Thoracic aorta (tissue), 2 donors: ENCODE measurements at regions not wholly inside any gene's neighbourhood (a gene's known extent, or its start where the extent isn't known, plus 50 kb on each side); places are given as distances from the start of the nearest gene placed in this dataset.

Source experiments
- ATAC-seq: fragments of 150-250 bp; one replicate; pipeline ENCODE4 v1.8.0; 2017; ENCODE audit warnings: low read depth; ENCODE audit not compliant: insufficient number of reproducible peaks, low FRiP score
- DNase-seq: peaks from one replicate; pipeline ENCODE4 v3.0.0-alpha.2; 2020; ENCODE audit warnings: low spot score
- H3K27ac ChIP-seq, 2 donors: fragments of 200-600 bp; sonication (generic); 1 replicate in 1 of 2; 2 replicates in 1 of 2; pipeline ENCODE4 v1.5.1; 2016; ENCODE audit warnings: mild to moderate bottlenecking in 2 of 2, moderate library complexity in 2 of 2
- H3K27me3 ChIP-seq: fragments of 200-600 bp; sonication (generic); replicated peaks from 2 replicates; pipeline ENCODE4 v1.6.0; 2016; ENCODE audit warnings: mild to moderate bottlenecking; ENCODE audit not compliant: insufficient read depth
- H3K36me3 ChIP-seq: fragments of 200-600 bp; sonication (generic); one replicate; pipeline ENCODE4 v1.5.1; 2016
- H3K4me1 ChIP-seq, 2 donors: fragments of 200-600 bp; sonication (generic); 1 replicate in 1 of 2; 2 replicates in 1 of 2; pipeline versions ENCODE4 v1.5.1 to v1.6.0; 2016; ENCODE audit warnings: low read depth in 2 of 2, mild to moderate bottlenecking in 1 of 2; ENCODE audit not compliant: control insufficient read depth in 1 of 2
- H3K4me3 ChIP-seq: fragments of 200-600 bp; sonication (generic); 2 replicates; pipeline ENCODE4 v1.5.1; 2016; ENCODE audit warnings: mild to moderate bottlenecking
- H3K9me3 ChIP-seq: fragments of 200-600 bp; sonication (generic); 2 replicates; pipeline ENCODE4 v1.5.1; 2016
- TF ChIP-seq, protein P1 (sequence below): fragments of 200-600 bp; sonication (generic); IDR thresholded peaks from one replicate; pipeline ENCODE4 v1.5.1; 2019; ENCODE audit warnings: antibody characterized with exemption

DNA sequence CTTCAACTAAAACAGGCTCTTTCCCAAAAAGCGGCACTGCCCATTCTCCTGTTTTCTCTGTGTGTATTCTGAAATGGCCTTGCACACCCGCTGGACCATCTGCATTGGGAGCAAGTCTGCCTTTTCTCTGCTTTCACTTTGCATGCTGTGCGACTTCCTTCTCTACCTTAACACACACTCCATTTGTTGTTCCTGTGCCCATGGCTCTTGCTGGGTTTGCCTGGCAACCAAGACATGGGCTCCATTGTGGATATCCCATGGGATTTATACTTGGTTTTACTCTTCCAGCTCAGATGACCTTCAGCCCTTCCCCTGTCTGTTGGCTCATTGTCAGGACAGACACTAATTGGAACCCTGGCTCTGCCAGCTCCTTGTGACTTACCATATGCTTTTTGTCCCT is 465.3 kb downstream of the REEP3 start:
- Histone ChIP-seq H3K27me3 (no peaks in the 10 kb centered on the region), H3K27ac (no peak overlapping the region), H3K4me1 (no peaks in the 10 kb centered on the region), H3K36me3 (no peaks in the 10 kb centered on the region), H3K4me3 (no peak overlapping the region), H3K9me3 (no peaks in the 10 kb centered on the region)
- TF ChIP-seq, protein P1, sequence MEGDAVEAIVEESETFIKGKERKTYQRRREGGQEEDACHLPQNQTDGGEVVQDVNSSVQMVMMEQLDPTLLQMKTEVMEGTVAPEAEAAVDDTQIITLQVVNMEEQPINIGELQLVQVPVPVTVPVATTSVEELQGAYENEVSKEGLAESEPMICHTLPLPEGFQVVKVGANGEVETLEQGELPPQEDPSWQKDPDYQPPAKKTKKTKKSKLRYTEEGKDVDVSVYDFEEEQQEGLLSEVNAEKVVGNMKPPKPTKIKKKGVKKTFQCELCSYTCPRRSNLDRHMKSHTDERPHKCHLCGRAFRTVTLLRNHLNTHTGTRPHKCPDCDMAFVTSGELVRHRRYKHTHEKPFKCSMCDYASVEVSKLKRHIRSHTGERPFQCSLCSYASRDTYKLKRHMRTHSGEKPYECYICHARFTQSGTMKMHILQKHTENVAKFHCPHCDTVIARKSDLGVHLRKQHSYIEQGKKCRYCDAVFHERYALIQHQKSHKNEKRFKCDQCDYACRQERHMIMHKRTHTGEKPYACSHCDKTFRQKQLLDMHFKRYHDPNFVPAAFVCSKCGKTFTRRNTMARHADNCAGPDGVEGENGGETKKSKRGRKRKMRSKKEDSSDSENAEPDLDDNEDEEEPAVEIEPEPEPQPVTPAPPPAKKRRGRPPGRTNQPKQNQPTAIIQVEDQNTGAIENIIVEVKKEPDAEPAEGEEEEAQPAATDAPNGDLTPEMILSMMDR: no peak
- no peak for DNase-seq
- no peak for ATAC-seq

DNA sequence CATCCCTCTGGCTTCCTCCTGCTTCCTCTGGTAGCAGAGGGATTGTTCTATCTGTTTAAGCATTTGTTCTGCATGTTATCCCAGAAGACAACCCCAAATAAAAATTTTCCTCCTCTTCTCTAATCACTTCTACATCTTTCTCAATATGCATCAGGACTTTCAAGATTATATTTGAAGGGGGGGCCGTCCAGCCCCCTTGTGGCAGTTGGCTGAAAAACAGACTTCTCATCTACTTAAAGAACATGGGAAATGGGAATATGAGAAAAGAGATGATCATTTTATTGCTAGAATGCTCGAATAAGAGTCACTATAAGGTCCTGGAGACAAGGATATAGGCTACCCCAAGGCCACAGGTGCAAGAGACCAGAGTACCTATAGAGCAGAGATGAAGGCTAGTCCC is 466.0 kb downstream of the REEP3 start:
- Histone ChIP-seq H3K4me1 (no peaks in the 10 kb centered on the region), H3K36me3 (no peaks in the 10 kb centered on the region), H3K9me3 (no peaks in the 10 kb centered on the region), H3K27ac (no peak overlapping the region), H3K27me3 (no peaks in the 10 kb centered on the region), H3K4me3 (no peak overlapping the region)
- TF ChIP-seq, protein P1: no peak
- no peak for ATAC-seq
- no peak for DNase-seq

DNA sequence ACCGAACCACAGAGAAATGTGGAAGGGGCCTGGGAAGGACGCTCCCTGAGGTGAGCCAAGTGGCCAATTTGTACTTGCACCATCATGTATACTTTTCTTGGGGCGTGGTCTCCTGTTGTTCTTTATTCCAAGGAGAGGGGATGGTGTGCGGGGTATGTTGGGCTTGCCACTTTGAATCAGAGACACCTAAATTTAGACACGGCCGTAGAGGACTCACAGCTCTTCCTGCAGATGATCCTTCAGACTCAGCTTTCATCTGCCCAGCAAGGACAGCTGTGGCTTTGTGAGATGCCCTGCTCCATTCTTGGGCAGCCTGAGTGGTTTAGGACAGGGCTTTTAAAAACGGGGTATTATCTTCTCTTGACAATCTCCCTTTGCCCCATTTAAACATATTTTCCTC is 473.2 kb downstream of the REEP3 start:
- DNase-seq: no peak
- Histone ChIP-seq H3K36me3 (no peaks in the 10 kb centered on the region), H3K27me3 (no peaks in the 10 kb centered on the region), H3K4me1 (no peaks in the 10 kb centered on the region), H3K9me3 (peaks cover 3% of the 10 kb centered on the region), H3K27ac (no peak overlapping the region), H3K4me3 (no peak overlapping the region)
- no peak for ATAC-seq
- TF ChIP-seq, protein P1: no peak

DNA sequence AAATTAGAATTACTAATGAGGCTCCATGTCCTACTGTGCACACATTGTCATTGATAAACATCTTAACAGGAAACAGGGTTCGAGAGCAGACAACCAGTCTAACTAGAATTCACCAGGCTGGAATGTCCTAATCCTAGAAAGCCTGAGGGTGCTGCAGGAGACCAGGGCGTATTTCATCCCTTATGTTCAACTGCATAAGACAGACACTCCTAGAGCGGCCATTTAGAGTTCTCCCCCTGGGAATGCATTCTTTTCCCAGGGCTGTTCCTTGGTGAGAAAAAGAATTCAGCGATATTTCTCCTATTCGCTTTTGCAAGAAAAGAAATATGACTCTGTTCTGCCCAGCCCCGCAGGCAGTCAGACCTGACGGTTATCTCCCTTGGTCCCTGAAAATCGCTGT is 486.0 kb downstream of the REEP3 start:
- Histone ChIP-seq H3K9me3 (no peaks in the 10 kb centered on the region), H3K27me3 (no peaks in the 10 kb centered on the region), H3K4me1 (no peaks in the 10 kb centered on the region), H3K36me3 (no peaks in the 10 kb centered on the region), H3K4me3 (no peak overlapping the region), H3K27ac (no peak overlapping the region)
- TF ChIP-seq, protein P1: no peak
- DNase-seq: no peak
- no peak for ATAC-seq

DNA sequence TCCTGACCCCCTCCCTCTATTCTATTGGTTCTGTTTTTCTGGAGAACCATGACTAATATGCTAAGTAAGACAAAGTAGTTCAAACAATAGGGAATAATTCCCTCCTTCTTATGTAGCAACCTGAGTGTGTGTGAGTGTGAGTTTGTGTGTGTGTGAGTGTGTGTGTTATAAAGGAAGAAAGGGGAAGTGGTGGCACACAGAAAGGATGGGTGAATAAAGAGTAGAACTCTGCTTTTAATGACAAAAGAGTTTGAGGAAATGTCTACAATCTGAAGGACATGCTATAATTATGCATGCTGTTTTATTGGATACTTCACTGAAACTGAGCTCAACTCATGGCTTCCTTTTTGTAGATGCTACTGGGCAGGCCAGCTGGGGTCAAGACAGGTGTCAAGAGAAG is 489.5 kb downstream of the REEP3 start:
- Histone ChIP-seq H3K27me3 (no peaks in the 10 kb centered on the region), H3K36me3 (no peaks in the 10 kb centered on the region), H3K27ac (no peak overlapping the region), H3K4me3 (no peak overlapping the region), H3K9me3 (no peaks in the 10 kb centered on the region), H3K4me1 (no peaks in the 10 kb centered on the region)
- ATAC-seq (no peak), DNase-seq (no peak)
- TF ChIP-seq, protein P1: no peak
